CD4-positive, alpha-beta T cell treated with Interleukin-6 at 100 ng/mL for 8 hours (primary cell): ENCODE measurements at regions not wholly inside any gene's neighbourhood (a gene's known extent, or its start where the extent isn't known, plus 50 kb on each side); places are given as distances from the start of the nearest gene placed in this dataset.
"Not testable (repeated sequence)": the region's sequence is repeated elsewhere in the genome, so short reads cannot be mapped to it uniquely, and the experiment has no call there.

Source experiments
- DNase-seq: peaks from one replicate; pipeline ENCODE4 v3.0.0-alpha.2; 2020; ENCODE audit warnings: mixed read lengths, low spot score

- DNase-seq, result no peak
Measured at GRCh38 chr13:81275666-81276258, 934.8 kb upstream of the SPRY2 start.

DNA sequence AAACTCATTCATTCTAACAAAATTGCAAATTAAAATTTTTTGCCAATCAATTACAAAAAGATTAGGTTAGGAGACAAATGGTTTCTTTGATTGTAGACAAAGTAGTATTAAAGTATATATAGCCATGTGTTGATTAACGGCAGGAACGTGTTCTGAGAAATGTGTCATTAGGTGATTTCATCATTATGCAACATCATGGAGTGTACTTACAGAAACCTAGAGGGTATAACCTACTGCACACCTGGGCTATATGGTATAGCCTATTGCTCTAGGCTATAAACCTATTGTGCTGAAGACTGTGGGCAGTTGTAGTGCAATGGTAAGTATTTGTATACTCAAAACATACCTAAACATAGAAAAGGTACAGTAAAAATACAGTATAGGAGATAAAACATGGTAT is 906.8 kb upstream of the SPRY2 start:
- DNase-seq, result no peak

- DNase-seq, result no peak
Measured at GRCh38 chr13:81246556-81246955, 905.6 kb upstream of the SPRY2 start.

DNA sequence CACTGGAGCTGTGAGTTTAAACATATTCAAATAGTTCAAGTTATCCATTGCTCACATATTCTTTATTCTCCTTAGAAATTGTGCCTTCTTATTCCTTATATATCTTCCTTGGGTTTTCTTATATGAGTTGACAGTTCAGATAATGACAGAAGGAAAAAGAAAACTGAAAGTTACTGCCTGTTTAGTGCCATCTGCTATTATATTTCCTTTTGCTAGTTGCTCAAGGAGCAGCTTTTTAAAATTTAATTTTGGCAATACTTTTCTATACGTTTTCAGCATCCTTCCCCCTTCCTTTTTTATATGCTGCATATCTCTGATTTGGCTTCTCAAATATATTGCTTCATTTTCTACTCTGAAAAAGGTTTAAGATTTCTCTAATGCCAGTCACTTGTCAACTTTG is 903.1 kb upstream of the SPRY2 start:
- no peak for DNase-seq

- DNase-seq, result no peak
Measured at GRCh38 chr13:81230386-81230785, 889.5 kb upstream of the SPRY2 start.

- DNase-seq, result not testable (repeated sequence)
Measured at GRCh38 chr13:81226830-81227229, 885.9 kb upstream of the SPRY2 start.

- no peak for DNase-seq
Measured at GRCh38 chr13:81224209-81224833, 883.4 kb upstream of the SPRY2 start.

DNA sequence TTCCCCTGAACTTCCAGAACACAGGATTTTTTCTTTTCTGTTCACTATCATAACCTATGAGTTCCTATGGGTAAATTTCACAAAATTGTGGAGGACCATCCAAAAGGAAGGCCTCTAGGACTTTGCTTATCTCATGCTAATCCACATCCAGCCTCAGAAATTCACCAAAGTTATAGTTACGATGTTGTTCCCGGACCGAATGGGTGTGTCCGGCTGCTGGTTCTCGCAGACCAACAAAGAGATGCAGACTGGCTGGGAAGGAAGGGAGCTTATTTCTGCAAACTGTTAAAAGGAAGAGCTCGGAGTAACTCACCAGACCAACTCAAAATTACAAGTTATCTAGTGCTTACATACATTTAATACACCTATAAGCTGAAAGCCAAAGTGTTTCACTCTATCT is 882.9 kb upstream of the SPRY2 start:
- no peak for DNase-seq

DNA sequence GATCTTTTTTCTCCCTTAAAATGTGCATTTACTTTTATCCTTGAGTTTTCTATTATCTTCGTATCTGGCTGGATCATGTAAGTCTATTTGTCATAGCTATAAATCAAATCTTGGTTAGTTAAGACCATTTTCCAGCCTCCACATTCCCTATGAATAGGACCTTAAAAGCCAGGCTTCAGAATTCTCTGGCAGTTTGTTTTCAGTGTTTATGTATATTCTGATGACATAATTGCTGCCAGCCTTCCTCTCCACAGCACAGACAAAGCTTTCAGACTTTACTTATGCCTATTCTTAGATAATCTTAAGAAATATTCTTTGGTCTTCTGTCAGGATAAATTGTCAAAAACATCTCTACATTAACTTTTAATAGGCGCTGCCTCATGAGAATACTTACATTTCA is 870.8 kb upstream of the SPRY2 start:
- DNase-seq, result no peak

GRCh38 chr13:81207636-81208035 is 866.7 kb upstream of the SPRY2 start:
- DNase-seq, result no peak

- DNase-seq, result no peak
Measured at GRCh38 chr13:81207231-81207630, 866.3 kb upstream of the SPRY2 start.

DNA sequence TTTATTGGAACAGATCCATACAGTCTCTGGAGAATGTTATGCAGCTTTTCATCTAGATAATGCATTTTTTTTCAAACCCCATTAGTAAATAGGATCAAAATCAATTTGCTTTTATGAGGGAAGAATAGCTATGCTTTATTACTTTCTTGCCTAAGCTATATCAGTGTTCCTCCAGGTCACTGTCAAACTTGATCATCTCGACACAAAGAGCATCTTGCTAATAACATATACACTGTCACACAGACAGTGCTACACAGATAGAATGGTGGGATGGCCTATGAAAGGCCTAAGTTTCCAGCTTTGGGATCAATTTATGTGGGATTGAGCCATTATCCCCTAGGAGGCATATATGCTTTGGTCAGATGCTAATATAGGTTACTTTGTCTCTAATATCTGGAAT is 862.9 kb upstream of the SPRY2 start:
- no peak for DNase-seq

- DNase-seq, result no peak
Measured at GRCh38 chr13:81199956-81200355, 859.0 kb upstream of the SPRY2 start.

- DNase-seq, result no peak
Measured at GRCh38 chr13:81197966-81198365, 857.0 kb upstream of the SPRY2 start.

- no peak for DNase-seq
Measured at GRCh38 chr13:81197483-81197882, 856.6 kb upstream of the SPRY2 start.

DNA sequence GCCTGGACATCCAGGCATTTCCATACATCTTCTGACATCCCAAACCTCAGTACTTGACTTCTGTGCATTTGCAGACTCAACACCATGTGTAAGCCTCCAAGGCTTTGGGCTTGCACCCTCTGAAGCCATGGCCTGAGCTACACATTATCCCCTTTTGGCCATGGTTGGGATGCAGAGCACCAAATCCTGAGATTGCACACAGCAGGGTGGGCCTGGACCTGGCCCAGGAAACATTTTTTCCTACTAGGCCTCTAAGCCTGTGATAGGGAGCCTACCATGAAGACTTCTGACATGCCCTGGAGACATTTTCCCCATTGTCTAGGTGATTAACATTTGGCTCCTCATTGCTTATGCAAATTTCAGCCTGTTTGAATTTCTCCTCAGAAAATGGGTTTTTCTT is 853.4 kb upstream of the SPRY2 start:
- no peak for DNase-seq

- no peak for DNase-seq
Measured at GRCh38 chr13:81184556-81185265, 843.8 kb upstream of the SPRY2 start.

- no peak for DNase-seq
Measured at GRCh38 chr13:81172603-81173002, 831.7 kb upstream of the SPRY2 start.

GRCh38 chr13:81171065-81171647 is 830.2 kb upstream of the SPRY2 start:
- DNase-seq, result no peak

DNA sequence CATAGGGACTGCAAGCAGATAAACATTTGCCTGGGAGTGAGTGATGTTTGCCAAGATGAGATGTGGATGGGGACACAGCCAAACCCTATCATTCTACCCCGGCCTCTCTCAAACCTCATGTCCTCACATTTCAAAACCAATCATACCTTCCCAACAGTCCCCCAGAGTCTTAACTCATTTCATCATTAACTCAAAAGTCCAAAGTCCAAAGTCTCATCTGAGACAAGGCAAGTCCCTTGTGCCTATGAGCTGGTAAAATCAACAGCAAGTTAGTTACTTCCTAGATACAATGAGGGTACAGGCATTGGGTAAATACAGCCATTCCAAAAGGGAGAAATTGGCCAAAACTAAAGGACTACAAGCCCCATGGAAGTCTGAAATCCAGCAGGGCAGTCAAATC is 822.9 kb upstream of the SPRY2 start:
- not testable (repeated sequence) for DNase-seq

DNA sequence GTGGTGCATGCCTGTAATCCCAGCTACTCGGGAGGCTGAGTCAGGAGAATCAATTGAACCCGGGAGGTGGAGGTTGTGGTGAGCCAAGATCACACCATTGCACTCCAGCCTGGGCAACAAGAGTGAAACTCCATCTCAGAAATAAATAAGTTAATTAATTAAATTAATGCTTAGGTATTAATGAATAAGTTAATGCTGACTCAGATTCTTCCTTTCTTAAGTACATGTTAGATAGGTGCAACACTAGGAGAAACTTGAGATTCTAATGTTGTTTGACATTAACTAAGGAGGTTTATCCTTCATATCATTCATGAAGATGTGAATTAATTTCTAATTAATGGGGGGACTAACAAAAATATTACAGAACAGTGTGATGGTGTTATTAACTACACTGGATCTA is 812.6 kb upstream of the SPRY2 start:
- no peak for DNase-seq

- DNase-seq, result no peak
Measured at GRCh38 chr13:81148822-81149221, 807.9 kb upstream of the SPRY2 start.

GRCh38 chr13:81146576-81146975 is 805.6 kb upstream of the SPRY2 start:
- not testable (repeated sequence) for DNase-seq
